ENCODE measurements at regions not wholly inside any gene's neighbourhood (a gene's known extent, or its start where the extent isn't known, plus 50 kb on each side); places are given as distances from the start of the nearest gene placed in this dataset.

DNA sequence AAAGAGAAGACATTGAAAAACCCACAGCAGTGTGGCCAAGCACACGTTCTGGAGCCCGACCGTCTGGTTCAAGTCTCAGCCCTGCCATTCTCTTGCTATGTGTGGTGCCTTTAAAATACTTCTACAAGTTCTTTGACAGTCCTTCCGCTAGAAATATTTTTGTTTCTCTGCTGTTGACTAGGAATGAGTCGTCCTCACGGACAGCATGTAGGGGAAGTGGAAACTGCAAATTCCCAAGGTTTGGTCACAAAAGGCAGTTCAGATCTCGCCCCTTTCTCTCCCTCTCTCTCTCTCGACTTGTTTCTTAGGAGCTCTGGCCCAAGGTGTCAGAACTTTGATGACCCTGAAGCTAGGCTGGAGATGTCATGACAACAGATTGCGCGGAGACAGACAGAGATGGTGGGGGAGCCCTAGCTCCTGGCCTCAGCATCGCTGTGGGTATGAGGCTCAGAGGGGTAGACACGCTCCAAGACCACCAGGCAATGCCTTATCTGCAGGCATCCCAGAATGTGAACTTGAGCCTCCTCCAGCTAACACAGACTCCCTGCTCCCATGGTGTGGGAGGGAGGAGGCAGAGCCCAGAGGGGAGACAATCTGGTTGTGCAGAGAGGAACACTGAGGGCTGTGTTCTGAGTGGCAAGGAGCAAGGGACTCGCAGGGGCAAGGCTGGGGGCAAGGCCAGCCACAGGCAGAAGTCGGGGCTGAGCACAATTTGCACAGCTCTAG lies 368.9 kb upstream of the SULF2 start:
- no peak overlapping the region for H3K4me3 ChIP-seq
- H3K27ac ChIP-seq (replicated peaks): no peak overlapping the region
- no peak for DNase-seq
- intact Hi-C loops (cut with micrococcal nuclease): no loop called here
- H3K9me3 ChIP-seq (replicated peaks): peaks cover 21% of the 10 kb centered on the region
- no peaks in the 10 kb centered on the region for H3K4me1 ChIP-seq
- peaks cover 59% of the 10 kb centered on the region for H3K27me3 ChIP-seq (ENCODE audit: low read depth)
- H3K36me3 ChIP-seq: no peaks in the 10 kb centered on the region
- TF ChIP-seq, protein P1, sequence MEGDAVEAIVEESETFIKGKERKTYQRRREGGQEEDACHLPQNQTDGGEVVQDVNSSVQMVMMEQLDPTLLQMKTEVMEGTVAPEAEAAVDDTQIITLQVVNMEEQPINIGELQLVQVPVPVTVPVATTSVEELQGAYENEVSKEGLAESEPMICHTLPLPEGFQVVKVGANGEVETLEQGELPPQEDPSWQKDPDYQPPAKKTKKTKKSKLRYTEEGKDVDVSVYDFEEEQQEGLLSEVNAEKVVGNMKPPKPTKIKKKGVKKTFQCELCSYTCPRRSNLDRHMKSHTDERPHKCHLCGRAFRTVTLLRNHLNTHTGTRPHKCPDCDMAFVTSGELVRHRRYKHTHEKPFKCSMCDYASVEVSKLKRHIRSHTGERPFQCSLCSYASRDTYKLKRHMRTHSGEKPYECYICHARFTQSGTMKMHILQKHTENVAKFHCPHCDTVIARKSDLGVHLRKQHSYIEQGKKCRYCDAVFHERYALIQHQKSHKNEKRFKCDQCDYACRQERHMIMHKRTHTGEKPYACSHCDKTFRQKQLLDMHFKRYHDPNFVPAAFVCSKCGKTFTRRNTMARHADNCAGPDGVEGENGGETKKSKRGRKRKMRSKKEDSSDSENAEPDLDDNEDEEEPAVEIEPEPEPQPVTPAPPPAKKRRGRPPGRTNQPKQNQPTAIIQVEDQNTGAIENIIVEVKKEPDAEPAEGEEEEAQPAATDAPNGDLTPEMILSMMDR (IDR thresholded peaks at IDR 0.05; ENCODE audit: borderline replicate concordance): no peak

DNA sequence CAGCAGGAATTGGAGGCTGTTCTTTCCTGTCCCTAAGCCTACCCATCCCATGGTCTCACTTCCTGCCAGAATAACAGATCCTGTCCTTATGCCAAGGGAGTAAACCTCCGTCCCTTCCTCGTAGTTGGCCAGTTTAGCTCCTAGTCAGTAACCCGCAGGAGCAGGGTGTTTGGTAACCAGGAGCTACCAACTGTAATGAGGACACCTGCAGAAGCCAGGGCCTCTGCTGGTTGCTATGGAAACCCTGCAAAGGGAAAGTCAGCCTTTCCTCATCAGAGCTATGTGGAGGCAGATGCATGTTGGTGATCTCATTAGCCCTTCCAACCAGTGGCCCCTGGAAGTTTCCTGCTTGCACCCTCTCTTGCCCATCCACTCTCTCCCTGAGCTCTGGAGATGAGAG lies 368.2 kb upstream of the SULF2 start:
- TF ChIP-seq, protein P1 (IDR thresholded peaks at IDR 0.05; ENCODE audit: borderline replicate concordance): no peak
- Histone ChIP-seq H3K27me3 (ENCODE audit: low read depth) (peaks cover 59% of the 10 kb centered on the region), H3K36me3 (no peaks in the 10 kb centered on the region), H3K27ac (replicated peaks) (no peak overlapping the region), H3K4me1 (no peaks in the 10 kb centered on the region), H3K9me3 (replicated peaks) (peaks cover 21% of the 10 kb centered on the region), H3K4me3 (no peak overlapping the region)
- no peak for DNase-seq
- intact Hi-C loops (cut with micrococcal nuclease): no loop called here

DNA sequence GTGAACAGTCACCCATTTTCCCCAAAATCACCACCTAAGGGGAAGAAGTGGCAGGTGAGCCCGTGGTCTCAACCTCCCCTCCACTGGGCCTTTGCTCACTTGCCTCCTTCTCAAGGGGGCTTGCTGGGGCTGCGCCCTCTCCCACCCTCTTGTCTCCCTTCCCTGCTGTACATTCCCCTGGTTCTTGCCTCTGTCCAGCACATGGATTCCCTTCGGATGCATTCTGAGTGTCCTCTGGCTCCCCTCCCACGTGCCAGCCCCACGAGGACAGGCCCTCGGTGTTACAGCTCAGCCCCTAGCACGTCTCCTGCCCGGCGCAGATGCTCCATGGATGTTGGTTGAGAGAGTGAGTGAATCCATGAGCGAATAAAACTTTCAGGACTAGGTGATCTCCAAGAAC lies 367.8 kb upstream of the SULF2 start:
- H3K27me3 ChIP-seq (ENCODE audit: low read depth): peaks cover 59% of the 10 kb centered on the region
- no peak overlapping the region for H3K4me3 ChIP-seq
- no peak overlapping the region for H3K27ac ChIP-seq (replicated peaks)
- TF ChIP-seq, protein P1 (IDR thresholded peaks at IDR 0.05; ENCODE audit: borderline replicate concordance): no peak
- intact Hi-C loops (cut with micrococcal nuclease): no loop called here
- H3K4me1 ChIP-seq: no peaks in the 10 kb centered on the region
- DNase-seq: no peak
- no peaks in the 10 kb centered on the region for H3K36me3 ChIP-seq
- H3K9me3 ChIP-seq (replicated peaks): peaks cover 21% of the 10 kb centered on the region

DNA sequence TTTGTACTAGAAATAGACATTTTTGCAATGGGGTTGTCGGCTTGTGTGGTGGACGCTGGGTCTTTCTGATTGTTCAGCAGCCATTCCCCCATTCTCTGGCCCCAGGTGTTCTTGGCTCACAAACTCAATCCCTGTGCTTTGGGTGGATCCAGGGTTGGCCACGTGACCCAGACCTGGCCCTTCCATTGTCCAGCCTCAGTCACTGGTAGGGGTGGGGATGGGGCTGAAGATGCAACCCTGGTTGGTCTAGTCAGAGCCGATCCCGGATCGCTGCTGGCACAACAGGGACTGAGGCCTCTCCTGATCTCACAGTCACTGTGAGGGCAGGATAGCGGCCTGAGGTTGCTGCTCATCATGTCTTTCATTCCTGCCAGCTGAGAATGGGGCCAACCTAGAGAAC lies 365.3 kb upstream of the SULF2 start:
- H3K27me3 ChIP-seq (ENCODE audit: low read depth): peaks cover 57% of the 10 kb centered on the region
- TF ChIP-seq, protein P1 (IDR thresholded peaks at IDR 0.05; ENCODE audit: borderline replicate concordance): no peak
- intact Hi-C loops (cut with micrococcal nuclease): no loop called here
- no peak overlapping the region for H3K4me3 ChIP-seq
- no peak overlapping the region for H3K27ac ChIP-seq (replicated peaks)
- no peaks in the 10 kb centered on the region for H3K36me3 ChIP-seq
- no peak for DNase-seq
- H3K9me3 ChIP-seq (replicated peaks): no peaks in the 10 kb centered on the region
- H3K4me1 ChIP-seq: no peaks in the 10 kb centered on the region

DNA sequence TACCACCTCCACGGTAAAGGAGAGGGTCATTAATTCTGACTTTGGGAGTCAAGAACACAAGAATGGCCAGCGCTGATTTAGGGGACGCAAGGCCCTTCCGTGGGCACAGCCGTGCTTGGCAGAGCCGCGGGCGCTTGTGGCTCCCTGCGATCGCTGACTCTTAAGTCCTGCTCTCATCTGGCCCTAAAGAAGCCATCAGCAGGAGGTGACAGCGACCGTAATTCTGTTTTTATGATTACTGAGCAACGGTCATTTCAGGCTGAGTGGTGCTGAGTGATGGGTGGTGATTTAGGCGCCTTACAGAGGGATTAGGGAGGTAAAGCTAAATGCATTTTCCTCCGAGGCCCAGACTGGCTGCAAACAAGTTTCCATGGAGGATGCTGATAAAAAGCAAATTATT lies 364.6 kb upstream of the SULF2 start:
- TF ChIP-seq, protein P1 (IDR thresholded peaks at IDR 0.05; ENCODE audit: borderline replicate concordance): no peak
- Histone ChIP-seq H3K4me1 (no peaks in the 10 kb centered on the region), H3K4me3 (no peak overlapping the region), H3K27ac (replicated peaks) (no peak overlapping the region), H3K9me3 (replicated peaks) (no peaks in the 10 kb centered on the region), H3K36me3 (no peaks in the 10 kb centered on the region), H3K27me3 (ENCODE audit: low read depth) (peaks cover 50% of the 10 kb centered on the region)
- no peak for DNase-seq
- intact Hi-C loops (cut with micrococcal nuclease): no loop called here
